GM19240 (cell line): ENCODE measurements at regions not wholly inside any gene's neighbourhood (a gene's known extent, or its start where the extent isn't known, plus 50 kb on each side); places are given as distances from the start of the nearest gene placed in this dataset.
"Not testable (repeated sequence)": the region's sequence is repeated elsewhere in the genome, so short reads cannot be mapped to it uniquely, and the experiment has no call there.

Experiments used
- DNase-seq: peaks from one replicate; pipeline ENCODE4 v3.0.0; 2011; ENCODE audit warnings: low spot score; ENCODE audit not compliant: insufficient read length

DNA sequence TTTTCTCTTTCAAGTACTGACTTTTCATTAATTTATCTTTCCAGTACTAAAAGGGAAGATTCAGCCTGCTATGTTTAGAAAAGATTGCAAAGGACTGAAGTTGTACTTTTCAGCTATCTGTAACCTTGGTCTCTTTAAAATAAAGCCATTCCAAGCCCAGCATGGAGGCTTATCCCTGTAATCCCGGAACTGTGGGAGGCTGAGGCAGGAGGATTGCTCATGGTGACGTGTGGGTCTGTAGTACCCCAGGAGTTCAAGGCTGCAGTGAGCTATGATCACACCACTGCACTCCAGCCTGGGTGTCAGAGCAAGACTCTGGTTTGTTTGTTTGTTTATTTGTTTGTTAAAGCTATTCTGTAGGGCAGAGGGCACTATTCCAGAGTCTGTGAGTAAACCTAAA, 50.6 kb upstream of the TMEM170B start:
- DNase-seq, result no peak

DNA sequence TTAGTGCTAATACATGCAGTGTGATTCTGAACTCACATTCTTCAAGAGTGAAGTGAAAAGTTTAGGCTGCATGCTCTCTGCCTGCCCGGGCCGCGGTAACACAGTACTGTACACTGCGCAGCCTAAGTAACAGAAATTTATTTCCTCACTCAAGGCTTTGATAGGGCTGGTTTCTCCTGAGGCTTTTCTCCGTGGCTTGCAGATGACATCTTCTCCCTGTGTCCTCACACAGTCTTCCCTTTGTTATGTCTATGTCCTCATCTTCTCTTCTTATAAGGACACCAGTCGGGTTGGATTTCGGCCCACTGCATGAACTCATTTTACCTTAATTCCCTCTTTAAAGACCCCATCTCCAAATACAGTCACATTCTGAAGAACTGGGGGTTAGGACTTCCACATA, 51.1 kb upstream of the TMEM170B start:
- no peak for DNase-seq

DNA sequence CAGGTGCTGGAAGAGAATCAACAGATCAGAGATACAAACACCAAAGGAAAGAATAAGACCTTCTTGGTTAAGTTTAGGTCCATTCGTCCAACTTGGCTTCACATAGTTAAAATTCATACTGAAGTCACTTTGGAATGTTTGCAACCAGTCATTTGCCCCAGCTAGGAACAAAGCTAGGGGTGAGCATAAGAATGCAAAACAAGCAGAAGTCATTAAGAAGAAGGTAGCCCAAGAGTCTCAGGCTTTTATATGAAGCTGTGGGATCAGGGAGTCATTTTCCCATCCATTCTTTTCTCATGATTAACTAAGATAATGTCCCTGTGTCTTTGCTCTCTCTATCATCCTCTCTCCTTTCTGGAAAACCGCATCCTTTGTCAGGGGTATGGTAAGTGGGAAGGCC, 51.5 kb upstream of the TMEM170B start:
- no peak for DNase-seq

DNA sequence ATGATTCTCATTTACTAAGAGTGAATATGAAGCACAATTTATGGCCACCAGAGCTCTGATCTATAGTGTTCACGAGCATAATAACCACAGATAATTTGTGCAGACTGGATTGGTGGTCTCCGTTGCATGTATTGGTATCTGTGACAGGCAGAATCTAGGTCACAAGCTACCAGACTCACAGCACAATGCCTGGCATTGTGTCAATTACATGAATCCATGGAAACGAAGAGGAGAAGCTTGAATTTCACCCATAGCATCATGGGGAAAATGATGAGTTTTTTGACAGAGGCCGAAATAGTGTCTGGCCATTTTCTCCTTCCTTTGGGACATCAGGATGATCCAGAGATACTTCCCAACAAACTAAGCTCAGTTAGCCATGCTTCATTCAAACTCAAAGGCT, 52.3 kb upstream of the TMEM170B start:
- DNase-seq, result no peak

DNA sequence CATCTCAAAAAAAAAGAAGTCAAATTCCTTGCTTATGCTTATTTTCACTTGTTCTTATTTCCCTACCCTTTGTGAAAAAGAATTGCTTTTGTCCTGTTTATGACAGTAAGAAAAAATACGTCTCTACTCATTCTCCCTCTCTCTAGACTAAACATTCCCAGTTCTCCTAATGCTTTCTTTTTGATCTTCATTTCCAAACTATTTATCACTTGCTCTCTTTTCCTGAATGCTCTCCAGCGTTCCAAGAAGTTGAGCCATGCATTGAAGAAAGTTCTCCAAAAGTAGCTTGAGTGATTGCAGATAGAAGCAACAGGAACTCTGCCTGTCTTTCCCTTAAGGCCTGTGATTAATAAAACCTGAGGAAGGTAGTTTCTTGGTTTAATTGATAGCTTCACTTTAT, 53.1 kb upstream of the TMEM170B start:
- DNase-seq, result no peak

DNA sequence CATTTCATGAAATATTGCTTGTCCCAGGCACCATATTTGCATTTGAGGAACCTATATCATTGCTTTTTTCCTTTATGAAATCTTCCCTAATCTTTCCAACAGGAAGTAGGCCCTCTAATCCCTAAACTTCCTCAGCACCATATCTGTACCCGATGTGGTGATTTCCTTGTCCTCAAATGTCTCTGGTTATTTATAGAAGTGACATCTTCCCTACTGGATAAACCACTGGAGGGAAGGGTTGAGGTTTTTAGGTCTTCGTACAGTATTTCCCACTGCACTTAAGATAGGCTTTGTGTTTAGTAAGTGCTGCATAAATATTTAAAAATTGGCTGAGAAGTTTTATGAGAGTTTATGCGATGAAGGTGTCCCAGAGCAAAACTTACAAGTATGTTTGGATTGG, 54.9 kb upstream of the TMEM170B start:
- no peak for DNase-seq

DNA sequence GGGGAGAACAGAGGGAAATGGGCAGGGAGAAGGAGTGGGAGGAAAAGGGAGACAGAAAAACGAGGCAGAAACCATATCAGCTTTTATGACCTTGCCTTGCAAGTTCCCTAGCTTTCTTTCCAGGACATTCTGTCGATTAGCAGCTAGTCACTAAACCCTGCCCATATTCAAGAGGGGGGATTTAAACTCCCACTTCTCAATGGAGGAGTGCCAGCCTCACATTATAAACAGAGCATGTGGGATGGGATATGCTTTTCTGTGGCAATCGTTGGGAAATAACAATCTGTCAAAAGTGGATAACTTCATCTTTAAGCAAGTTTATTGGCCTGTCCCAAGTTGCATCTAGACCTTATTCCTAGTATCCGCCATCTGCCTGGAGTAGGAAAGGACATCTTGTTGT, 57.0 kb upstream of the TMEM170B start:
- DNase-seq, result no peak

DNA sequence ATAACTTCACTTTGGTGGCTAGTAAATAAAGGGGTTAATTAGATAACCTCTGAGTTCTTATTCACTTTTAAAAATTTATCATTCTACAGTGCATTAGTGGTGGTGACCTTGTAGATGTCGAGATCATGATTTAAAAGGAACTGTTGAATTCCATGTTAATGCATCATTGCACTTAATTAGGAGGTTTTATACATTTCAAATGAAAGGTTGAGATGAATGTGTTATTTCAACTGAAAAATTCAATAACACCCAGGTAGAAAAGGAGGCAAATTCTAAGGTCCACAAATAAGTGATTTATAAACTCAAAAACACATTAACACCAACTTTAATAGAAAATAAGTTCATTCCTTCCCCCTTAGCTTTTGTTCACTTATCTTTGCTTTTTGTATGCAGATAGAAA, 58.3 kb upstream of the TMEM170B start:
- DNase-seq, result no peak

DNA sequence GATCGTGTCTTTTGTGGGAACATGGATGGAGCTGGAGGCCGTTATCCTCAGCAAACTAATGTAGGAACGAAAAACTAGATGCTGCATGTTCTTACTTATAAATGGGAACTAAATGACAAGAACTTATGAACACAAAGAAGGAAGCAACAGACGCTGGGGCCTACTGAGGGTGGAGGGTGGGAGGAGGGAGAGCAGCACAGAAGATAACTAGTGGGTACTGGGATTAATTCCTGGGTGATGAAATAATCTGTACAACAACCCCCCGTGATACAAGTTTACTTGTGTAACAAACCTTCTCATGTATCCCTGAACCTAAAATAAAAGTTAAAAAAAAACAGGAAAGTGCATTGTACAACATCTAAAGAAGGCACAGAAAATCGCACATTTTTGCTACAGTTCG, 59.0 kb upstream of the TMEM170B start:
- no peak for DNase-seq

DNA sequence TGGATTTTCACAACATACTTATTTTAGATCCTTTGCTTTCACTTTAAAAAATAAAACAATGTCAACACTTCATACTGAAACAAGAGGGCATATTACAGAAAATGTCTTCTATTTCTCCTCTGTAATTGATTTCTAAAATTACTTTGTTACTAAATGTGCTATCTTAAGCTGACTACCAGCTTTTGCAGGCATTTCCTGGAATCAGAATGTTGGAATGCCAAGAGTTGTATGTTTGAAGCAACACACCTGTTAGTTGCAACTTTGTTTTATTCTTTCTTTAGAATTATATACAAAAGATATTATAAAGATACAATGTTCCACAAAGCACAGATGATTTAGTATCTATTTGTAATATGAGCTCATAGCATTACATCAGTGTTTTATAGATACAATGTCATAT, 62.5 kb upstream of the TMEM170B start:
- no peak for DNase-seq

DNA sequence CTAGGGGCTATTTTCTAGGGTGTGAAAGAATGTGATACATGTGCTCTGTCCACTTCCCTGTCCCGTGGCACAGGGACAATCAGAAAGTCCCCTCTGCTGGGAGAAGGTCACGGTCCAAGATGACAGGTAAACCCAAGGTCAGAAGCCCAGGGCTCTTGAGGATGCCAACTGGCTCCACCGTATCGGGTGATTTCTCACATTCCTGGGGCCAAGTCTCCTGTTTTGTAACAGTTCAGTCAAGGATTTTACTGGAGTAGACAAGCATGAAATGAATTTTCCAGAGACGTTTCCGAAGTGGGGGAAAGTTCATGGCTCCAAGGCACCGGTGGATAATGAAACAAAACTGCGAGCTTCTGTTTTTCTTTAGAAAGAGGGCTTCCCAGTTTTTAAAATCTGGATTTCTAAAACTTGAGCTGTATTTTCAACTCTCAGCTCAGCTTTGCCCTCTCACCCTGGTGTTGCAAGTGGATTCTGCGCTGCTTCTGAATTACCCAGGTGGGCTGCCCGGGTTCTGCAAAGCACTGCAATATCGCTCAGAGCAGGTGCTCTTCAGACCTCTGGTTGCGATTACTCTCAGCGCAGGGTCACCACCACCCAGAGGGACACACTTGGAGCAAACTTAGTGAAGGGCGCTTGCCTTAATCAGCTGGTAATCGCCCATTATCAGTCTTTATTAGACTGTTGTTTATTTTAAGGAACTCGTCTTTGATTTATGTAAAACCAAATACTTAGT, 64.4 kb upstream of the TMEM170B start:
- no peak for DNase-seq

DNA sequence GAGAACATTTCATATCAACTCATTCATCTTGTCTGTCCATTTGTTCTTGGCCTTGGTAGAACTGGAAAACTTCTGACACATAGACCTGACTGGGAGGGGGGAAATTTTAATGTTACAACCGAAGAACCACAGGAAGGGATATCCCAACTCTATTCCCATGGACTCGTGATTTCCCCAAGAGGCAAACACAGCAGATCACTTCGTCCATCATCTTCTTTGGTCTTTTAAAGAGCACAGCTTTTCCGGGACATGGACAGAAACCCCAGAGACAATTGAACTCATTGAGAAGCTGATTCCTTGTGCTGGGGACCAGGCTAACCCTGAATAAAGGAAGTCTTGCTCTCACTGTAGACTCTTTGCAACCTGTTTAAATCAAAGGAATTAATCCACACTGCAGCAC, 66.3 kb upstream of the TMEM170B start:
- DNase-seq, result no peak

DNA sequence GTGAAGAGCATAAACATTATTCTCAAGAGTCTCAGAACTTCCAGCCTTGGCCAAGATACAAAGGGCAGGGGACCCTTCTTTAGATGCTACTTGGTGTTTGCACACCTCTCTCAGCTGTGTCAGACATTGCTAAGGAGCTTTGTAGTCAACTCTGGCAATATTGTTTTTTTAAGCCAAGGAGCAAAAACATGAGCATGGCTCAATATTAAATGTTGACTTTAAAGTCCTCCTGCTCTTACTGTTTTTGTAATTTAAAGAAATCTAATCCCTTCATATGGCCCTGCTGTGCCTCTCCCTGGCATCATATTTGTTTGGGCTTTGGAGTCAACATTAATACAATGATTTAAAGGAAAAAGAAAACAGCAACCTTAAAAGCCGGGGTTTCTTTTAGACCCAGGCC, 67.9 kb upstream of the TMEM170B start:
- no peak for DNase-seq

DNA sequence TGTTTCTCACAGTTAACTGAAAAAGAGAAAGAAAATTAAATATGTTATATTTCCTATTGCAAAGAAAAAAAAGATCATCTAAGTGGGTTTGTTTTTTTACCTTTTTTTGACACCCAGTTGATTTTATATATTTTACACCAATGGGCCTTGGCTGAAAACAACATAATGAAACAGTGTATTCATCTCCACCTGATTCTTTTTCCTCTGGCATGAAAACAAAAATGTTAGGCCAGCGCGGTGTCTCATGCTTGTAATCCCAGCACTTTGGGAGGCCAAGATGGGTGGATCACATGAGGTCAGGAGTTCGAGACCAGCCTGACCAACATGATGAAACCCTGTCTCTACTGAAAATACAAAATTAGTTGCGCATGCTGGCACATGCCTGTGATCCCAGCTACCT, 69.3 kb upstream of the TMEM170B start:
- DNase-seq, result not testable (repeated sequence)

DNA sequence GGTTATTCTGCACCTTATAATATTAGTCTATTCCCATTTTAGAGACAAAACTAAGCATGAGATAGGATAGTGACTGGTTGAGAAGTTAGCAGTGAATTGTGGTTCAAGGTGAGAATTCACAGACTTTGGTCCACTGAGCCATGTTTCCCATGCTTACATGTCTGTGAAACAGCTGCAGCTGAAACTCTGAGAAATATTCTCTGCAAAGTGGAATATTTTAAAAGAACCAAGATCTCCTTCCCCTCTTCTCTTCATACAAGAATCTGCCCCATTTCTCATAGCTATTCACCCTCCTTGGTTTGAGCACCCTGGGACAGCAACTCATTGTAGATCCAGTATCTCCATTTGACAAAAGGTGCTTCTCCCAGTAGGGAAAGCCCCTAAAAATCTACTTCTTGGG, 70.2 kb upstream of the TMEM170B start:
- no peak for DNase-seq

DNA sequence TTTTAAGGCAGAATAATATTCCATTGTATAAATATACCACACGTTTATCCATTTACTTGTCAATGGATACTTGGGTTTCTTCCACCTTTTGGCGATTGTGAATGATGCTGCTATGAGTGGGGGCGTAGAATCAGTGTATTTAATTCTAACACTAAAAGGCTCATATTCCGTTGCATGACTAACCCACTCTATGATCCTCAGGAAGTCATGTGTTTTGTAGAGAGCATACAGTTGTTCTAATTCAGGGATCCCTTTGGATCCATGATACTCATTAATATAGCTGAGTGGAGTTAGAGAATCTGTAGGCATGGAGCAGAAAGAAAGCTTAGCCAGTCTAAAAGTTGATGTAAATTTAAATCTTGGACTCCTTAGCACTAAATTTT, 74.2 kb upstream of the TMEM170B start:
- no peak for DNase-seq

DNA sequence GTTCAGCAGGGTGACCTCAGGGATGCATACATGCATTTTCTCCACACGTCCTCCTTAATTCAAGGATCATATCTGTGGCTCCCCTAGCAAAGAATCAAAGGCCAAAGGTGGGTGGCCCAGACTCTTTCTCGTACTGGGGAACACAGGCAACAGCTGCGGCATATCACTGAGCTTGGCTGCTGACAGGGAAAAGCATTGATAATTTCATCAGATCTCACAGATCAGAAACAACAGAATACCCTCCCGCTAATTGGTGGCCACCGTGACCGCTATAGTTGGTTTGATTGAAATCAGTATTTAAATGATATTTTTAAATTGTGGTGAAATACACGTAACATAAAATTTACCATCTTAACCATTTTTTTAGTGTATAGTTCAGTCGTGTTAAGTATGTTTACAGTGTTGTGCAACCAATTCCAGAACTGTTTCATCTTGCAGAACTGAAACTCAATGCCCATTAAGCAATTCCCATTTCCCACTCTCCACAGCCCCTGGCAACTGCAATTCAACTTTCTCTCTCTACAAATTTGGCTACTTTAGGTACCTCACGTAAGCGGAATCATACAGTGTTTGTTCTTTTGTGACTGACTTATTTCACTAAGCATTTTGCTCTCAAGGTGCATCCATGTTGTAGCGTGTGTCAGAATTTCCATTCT, 74.7 kb upstream of the TMEM170B start:
- DNase-seq, result no peak

DNA sequence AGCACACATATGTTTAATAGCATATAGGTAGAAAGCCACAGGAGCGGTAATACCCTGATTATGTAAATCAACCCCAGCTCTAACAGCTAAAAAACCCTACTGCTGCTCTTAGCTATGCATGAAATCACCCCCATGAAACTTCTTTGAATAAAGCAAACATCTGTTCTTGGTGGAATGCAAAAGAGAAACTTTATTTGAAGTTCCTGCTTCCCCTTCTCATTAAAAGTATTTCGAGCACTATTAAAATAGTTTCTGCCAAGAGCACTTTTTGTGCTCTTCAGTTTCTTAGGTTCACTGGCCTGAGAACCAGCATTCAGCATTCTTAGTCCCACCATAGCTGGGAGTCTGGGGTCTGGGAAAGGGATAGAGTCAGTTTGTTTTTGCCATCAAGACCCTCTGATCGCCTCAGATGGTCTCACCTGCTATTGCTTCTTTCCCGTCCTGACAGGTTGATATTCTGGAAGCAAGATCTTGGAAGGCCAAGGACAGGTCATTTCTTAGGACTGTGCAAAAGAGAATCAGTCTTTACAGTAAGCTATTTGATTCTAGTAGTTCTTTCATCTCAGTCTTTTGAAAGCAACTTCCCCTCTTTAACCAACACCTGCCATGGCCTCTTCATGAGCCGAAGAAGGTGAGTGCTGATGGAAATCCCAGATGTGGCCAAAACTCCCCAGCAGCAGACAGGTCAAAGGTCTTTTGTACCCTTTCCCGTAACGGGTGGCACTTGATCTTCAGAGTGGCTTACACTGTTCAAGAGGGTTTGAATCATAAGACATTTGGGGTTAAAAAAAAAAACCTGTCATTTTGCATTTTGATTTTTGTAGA, 76.5 kb upstream of the TMEM170B start:
- no peak for DNase-seq

DNA sequence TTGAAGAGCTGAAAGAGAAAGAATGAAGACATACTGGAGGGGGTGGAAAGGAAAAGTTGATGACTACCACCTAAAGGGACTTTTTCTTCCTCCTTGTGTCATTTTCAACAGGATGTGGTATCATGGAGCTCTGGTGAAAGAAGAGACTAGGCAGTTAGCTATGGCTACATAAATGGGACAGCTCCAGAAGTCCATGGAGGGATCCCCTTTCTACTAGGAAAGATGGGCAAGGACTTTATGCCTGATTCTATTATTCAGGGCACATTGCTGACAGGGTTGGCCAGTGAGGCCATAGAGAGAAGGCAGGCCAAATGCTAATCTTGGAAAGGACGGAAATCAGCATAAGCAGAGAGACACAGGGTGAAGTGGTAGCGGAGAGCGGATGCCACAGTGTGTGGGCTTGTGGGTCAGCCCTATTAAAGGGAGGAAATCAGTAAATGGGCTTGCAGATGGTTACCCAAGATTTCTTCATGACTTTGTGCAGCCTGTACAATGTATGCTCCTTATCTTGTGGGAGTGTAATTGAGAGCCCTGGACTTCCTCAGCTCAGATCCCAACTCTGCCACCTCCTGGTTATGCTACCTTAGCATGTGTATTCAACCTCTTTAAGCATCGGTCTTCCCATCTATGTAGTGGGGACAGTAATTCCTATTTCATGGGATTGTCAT, 77.4 kb upstream of the TMEM170B start:
- DNase-seq, result no peak

DNA sequence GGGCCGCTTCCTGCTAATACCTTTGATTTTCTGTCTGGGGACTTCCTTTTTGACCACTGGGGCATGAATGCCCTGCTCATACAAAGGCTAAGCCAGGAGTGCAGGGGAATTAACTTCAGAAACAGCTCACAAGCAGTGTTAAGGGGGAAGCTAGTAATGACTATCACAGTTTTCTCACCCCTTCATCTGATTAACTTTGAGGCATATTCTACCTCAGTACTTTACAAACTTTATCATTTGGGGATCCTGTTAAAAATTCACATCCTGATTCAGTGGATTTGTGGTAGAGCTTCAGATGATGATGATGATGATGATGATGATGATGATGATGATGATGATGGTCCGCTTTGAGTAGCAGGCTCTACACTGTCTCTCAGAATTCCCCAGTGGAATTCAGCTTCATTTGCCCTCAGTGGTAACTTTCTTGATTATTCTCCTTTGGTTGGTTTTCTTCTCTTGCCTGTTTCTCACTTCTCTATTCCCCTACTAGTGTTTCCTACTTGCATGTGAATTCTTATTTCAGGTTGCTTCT, 78.4 kb upstream of the TMEM170B start:
- DNase-seq, result peak; percentile 23

DNA sequence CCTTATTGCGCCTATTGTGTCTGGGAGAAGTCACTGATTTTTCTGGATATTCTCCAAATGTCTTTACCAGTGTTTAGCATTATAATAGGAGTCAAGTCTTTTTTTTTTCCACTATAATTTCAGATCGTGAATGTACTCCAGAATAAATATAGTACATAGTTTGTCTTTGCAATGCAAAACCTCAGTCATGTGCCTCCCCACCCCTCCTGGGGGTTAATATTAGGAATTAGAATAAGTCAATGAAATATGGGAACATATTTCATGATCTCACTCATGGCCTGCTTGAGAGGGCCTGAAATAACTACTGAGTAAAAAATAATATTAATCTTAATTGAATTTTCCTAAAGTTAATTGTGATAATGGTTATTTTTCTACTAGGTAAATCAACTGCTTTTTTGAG, 79.0 kb upstream of the TMEM170B start:
- DNase-seq, result no peak

DNA sequence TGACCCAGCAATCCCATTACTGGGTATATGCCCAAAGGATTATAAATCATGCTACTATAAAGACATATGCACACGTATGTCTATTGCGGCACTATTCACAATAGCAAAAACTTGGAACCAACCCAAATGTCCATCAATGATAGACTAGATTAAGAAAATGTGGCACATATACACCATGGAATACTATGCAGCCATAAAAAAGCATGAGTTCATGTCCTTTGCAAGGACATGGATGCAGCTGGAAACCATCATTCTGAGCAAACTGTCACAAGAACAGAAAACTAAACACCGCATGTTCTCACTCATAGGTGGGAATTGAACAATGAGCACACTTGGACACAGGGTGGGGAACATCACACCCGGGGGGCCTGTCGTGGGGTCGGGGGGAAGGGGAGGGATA, 80.1 kb upstream of the TMEM170B start:
- DNase-seq, result not testable (repeated sequence)
